GM23248 (cell line): ENCODE measurements at regions not wholly inside any gene's neighbourhood (a gene's known extent, or its start where the extent isn't known, plus 50 kb on each side); places are given as distances from the start of the nearest gene placed in this dataset.
"Not testable (repeated sequence)": the region's sequence is repeated elsewhere in the genome, so short reads cannot be mapped to it uniquely, and the experiment has no call there.

Experiments
- DNase-seq: peaks from one replicate; pipeline ENCODE4 v3.0.0-alpha.2; 2015
- H2AFZ ChIP-seq: fragments of 200-600 bp; sonication (generic); 2 replicates; pipeline ENCODE4 v1.6.1; 2016; ENCODE audit warnings: antibody characterized with exemption
- H3F3A ChIP-seq: fragments of 200-600 bp; sonication (generic); 2 replicates; pipeline ENCODE4 v1.6.1; 2016; ENCODE audit warnings: mild to moderate bottlenecking, antibody characterized with exemption, mixed run types; ENCODE audit not compliant: insufficient read depth
- H3K27ac ChIP-seq: fragments of 200-600 bp; sonication (generic); 2 replicates; pipeline ENCODE4 v1.5.1; 2016; ENCODE audit warnings: mild to moderate bottlenecking
- H3K27me3 ChIP-seq: fragments of 200-600 bp; sonication (generic); replicated peaks from 2 replicates; pipeline ENCODE4 v1.6.1; 2016; ENCODE audit warnings: mild to moderate bottlenecking; ENCODE audit not compliant: insufficient read depth
- H3K36me3 ChIP-seq: fragments of 200-600 bp; sonication (generic); 2 replicates; pipeline ENCODE4 v1.6.1; 2016; ENCODE audit warnings: low read depth, mild to moderate bottlenecking
- H3K4me1 ChIP-seq: fragments of 200-600 bp; sonication (generic); 2 replicates; pipeline ENCODE4 v1.6.1; 2016; ENCODE audit warnings: mild to moderate bottlenecking; ENCODE audit not compliant: insufficient read depth
- H3K4me2 ChIP-seq: fragments of 200-600 bp; sonication (generic); one replicate; pipeline ENCODE4 v1.6.1; 2016; ENCODE audit warnings: mild to moderate bottlenecking; ENCODE audit not compliant: unreplicated experiment
- H3K4me3 ChIP-seq: fragments of 200-600 bp; sonication (generic); 2 replicates; pipeline ENCODE4 v1.5.1; 2016; ENCODE audit warnings: mild to moderate bottlenecking
- H3K79me2 ChIP-seq: fragments of 200-600 bp; sonication (generic); 2 replicates; pipeline ENCODE4 v1.6.1; 2016; ENCODE audit warnings: mild to moderate bottlenecking; ENCODE audit not compliant: insufficient read depth
- H3K9ac ChIP-seq: fragments of 200-600 bp; sonication (generic); 2 replicates; pipeline ENCODE4 v1.6.1; 2016; ENCODE audit warnings: mild to moderate bottlenecking
- H3K9me2 ChIP-seq: fragments of 200-600 bp; sonication (generic); 2 replicates; pipeline ENCODE4 v1.6.1; 2016; ENCODE audit warnings: mixed run types, mild to moderate bottlenecking, moderate library complexity; ENCODE audit not compliant: insufficient read depth
- H3K9me3 ChIP-seq: fragments of 200-600 bp; sonication (generic); one replicate; pipeline ENCODE4 v1.6.1; 2017; ENCODE audit warnings: low read depth
- H4K20me1 ChIP-seq: fragments of 200-600 bp; sonication (generic); 2 replicates; pipeline ENCODE4 v1.6.0; 2016; ENCODE audit not compliant: insufficient read depth
- EZH2 ChIP-seq: fragments of 200-600 bp; sonication (generic); IDR thresholded peaks from 2 replicates; pipeline ENCODE4 v1.6.1; 2018; ENCODE audit warnings: antibody characterized with exemption, mild to moderate bottlenecking; ENCODE audit not compliant: insufficient read depth, poor library complexity, severe bottlenecking
- EZH2phosphoT487 ChIP-seq: fragments of 200-600 bp; sonication (generic); IDR thresholded peaks from 2 replicates; pipeline ENCODE4 v1.6.1; 2018; ENCODE audit warnings: antibody characterized with exemption, moderate library complexity, mild to moderate bottlenecking, low read depth; ENCODE audit not compliant: insufficient read depth
- WGBS, 2 experiments: methylation state at CpG; one replicate each; pipeline ENCODE4 v1.1.6; 2015 to 2017; ENCODE audit warnings: low lambda C conversion rate in 2 of 2, low coverage in 1 of 2; ENCODE audit errors: missing lambda C conversion rate in 2 of 2; 5-methylcytosine and 5-hydroxymethylcytosine counted together
- in situ Hi-C: fragments of 300-500 bp; cut with MboI; formaldehyde crosslinking; loops from 2 replicates; pipeline ENCODE4 v1.15.0; 2020

GRCh38 chr2:209008636-209009287 is 415.1 kb upstream of the MAP2 start:
- Histone ChIP-seq H3K27ac (no peak overlapping the region), H3F3A (no peaks in the 10 kb centered on the region), H3K79me2 (no peaks in the 10 kb centered on the region), H2AFZ (no peak overlapping the region), H3K9ac (no peak overlapping the region), H3K27me3 (no peaks in the 10 kb centered on the region), H3K9me3 (no peaks in the 10 kb centered on the region), H3K4me2 (no peak overlapping the region), H3K4me1 (no peaks in the 10 kb centered on the region), H3K36me3 (no peaks in the 10 kb centered on the region), H3K4me3 (no peak overlapping the region), H4K20me1 (no peaks in the 10 kb centered on the region), H3K9me2 (no peaks in the 10 kb centered on the region)
- in situ Hi-C loops, result no loop called here
- TF ChIP-seq EZH2, result no peak
- TF ChIP-seq EZH2phosphoT487, result no peak
- 40 to 42% methylated on average over 2 of the region's 2 CpGs for WGBS, 2 experiments
- DNase-seq, result no peak

- DNase-seq, H3K9me3 ChIP-seq, H3K4me2 ChIP-seq, H3F3A ChIP-seq, H3K27me3 ChIP-seq, H3K4me3 ChIP-seq, H3K27ac ChIP-seq, H2AFZ ChIP-seq, H3K79me2 ChIP-seq, H3K4me1 ChIP-seq, H3K9me2 ChIP-seq, H3K36me3 ChIP-seq, H3K9ac ChIP-seq, H4K20me1 ChIP-seq, in situ Hi-C loops: not testable (repeated sequence)
- WGBS, 2 experiments, result 11 to 14% methylated on average over 6 of the region's 6 CpGs
Observed at GRCh38 chr2:209018633-209019032, 405.2 kb upstream of the MAP2 start.

GRCh38 chr2:209029249-209029648 is 394.6 kb upstream of the MAP2 start:
- no peak for TF ChIP-seq EZH2
- no peak for TF ChIP-seq EZH2phosphoT487
- H3K4me2 ChIP-seq, result no peak overlapping the region
- in situ Hi-C loops, result no loop called here
- no peaks in the 10 kb centered on the region for H3K36me3 ChIP-seq
- WGBS, 2 experiments, result 42 to 43% methylated on average over 1 of the region's 1 CpG
- no peaks in the 10 kb centered on the region for H4K20me1 ChIP-seq
- H2AFZ ChIP-seq, result no peak overlapping the region
- H3K4me1 ChIP-seq, result no peaks in the 10 kb centered on the region
- no peak overlapping the region for H3K4me3 ChIP-seq
- no peak overlapping the region for H3K27ac ChIP-seq
- DNase-seq, result no peak
- H3K9me3 ChIP-seq, result peaks cover 2% of the 10 kb centered on the region
- no peak overlapping the region for H3K9ac ChIP-seq
- H3F3A ChIP-seq, result no peaks in the 10 kb centered on the region
- H3K79me2 ChIP-seq, result no peaks in the 10 kb centered on the region
- H3K9me2 ChIP-seq, result no peaks in the 10 kb centered on the region
- no peaks in the 10 kb centered on the region for H3K27me3 ChIP-seq

GRCh38 chr2:209044307-209044706 is 379.5 kb upstream of the MAP2 start:
- DNase-seq, result no peak
- 17 to 28% methylated on average over 2 of the region's 2 CpGs for WGBS, 2 experiments
- Histone ChIP-seq H3K36me3 (no peaks in the 10 kb centered on the region), H3K79me2 (no peaks in the 10 kb centered on the region), H3K27ac (no peak overlapping the region), H3K4me1 (no peaks in the 10 kb centered on the region), H3K27me3 (no peaks in the 10 kb centered on the region), H3K9me3 (no peaks in the 10 kb centered on the region), H3K4me2 (no peak overlapping the region), H3K4me3 (no peak overlapping the region), H3F3A (no peaks in the 10 kb centered on the region), H3K9me2 (no peaks in the 10 kb centered on the region), H2AFZ (no peak overlapping the region), H4K20me1 (no peaks in the 10 kb centered on the region), H3K9ac (no peak overlapping the region)
- TF ChIP-seq EZH2phosphoT487, result no peak
- no peak for TF ChIP-seq EZH2
- in situ Hi-C loops, result no loop called here

- in situ Hi-C loops, result no loop called here
- H3K27me3 ChIP-seq, result no peaks in the 10 kb centered on the region
- no peaks in the 10 kb centered on the region for H3K4me1 ChIP-seq
- no peaks in the 10 kb centered on the region for H3F3A ChIP-seq
- TF ChIP-seq EZH2 (no peak), EZH2phosphoT487 (no peak)
- DNase-seq, result no peak
- H3K4me2 ChIP-seq, result no peak overlapping the region
- H3K9me3 ChIP-seq, result no peaks in the 10 kb centered on the region
- H3K79me2 ChIP-seq, result no peaks in the 10 kb centered on the region
- H3K9ac ChIP-seq, result no peak overlapping the region
- no peaks in the 10 kb centered on the region for H4K20me1 ChIP-seq
- no peak overlapping the region for H2AFZ ChIP-seq
- H3K4me3 ChIP-seq, result no peak overlapping the region
- no peak overlapping the region for H3K27ac ChIP-seq
- no peaks in the 10 kb centered on the region for H3K36me3 ChIP-seq
- WGBS, 2 experiments, result 53% methylated on average over 2 of the region's 2 CpGs
- H3K9me2 ChIP-seq, result no peaks in the 10 kb centered on the region
Observed at GRCh38 chr2:209046163-209046562, 377.7 kb upstream of the MAP2 start.
